Stimulated activated CD4-positive, alpha-beta T cell treated with anti-CD3 and anti-CD28 coated beads, TNF-alpha, amount 100 ng/mL, for 48 hours (primary cell): ENCODE measurements at regions not wholly inside any gene's neighbourhood (a gene's known extent, or its start where the extent isn't known, plus 50 kb on each side); places are given as distances from the start of the nearest gene placed in this dataset.

Source experiments
- DNase-seq, 3 donors: peaks; one replicate each; pipeline ENCODE4 v3.0.0-alpha.2; 2020; ENCODE audit warnings: low read depth in 3 of 3

- DNase-seq = no peak
Observed at GRCh38 chr11:92659793-92660192, 309.7 kb upstream of the MTNR1B start.

GRCh38 chr11:92662601-92663360, 306.7 kb upstream of the MTNR1B start:
- DNase-seq = no peak

- DNase-seq = no peak
Observed at GRCh38 chr11:92663539-92663938, 305.9 kb upstream of the MTNR1B start.

GRCh38 chr11:92667486-92668152, 301.8 kb upstream of the MTNR1B start:
- DNase-seq = no peak

- no peak for DNase-seq
Observed at GRCh38 chr11:92670308-92670890, 299.1 kb upstream of the MTNR1B start.

- no peak for DNase-seq
Observed at GRCh38 chr11:92671081-92671480, 298.4 kb upstream of the MTNR1B start.

- DNase-seq = no peak
Observed at GRCh38 chr11:92675303-92675702, 294.1 kb upstream of the MTNR1B start.

- DNase-seq = no peak
Observed at GRCh38 chr11:92675810-92676209, 293.6 kb upstream of the MTNR1B start.

GRCh38 chr11:92678008-92678611, 291.3 kb upstream of the MTNR1B start:
- DNase-seq = no peak

GRCh38 chr11:92681586-92681985, 287.9 kb upstream of the MTNR1B start:
- no peak for DNase-seq

- DNase-seq = no peak
Observed at GRCh38 chr11:92682136-92682535, 287.3 kb upstream of the MTNR1B start.

GRCh38 chr11:92682952-92683351, 286.5 kb upstream of the MTNR1B start:
- DNase-seq = no peak

GRCh38 chr11:92685049-92685448, 284.4 kb upstream of the MTNR1B start:
- DNase-seq = no peak

GRCh38 chr11:92687724-92688123, 281.7 kb upstream of the MTNR1B start:
- no peak for DNase-seq

- DNase-seq = no peak
Observed at GRCh38 chr11:92688416-92688815, 281.0 kb upstream of the MTNR1B start.

- DNase-seq = no peak
Observed at GRCh38 chr11:92692826-92693546, 276.5 kb upstream of the MTNR1B start.

- DNase-seq = no peak
Observed at GRCh38 chr11:92696076-92696475, 273.4 kb upstream of the MTNR1B start.

- DNase-seq = no peak
Observed at GRCh38 chr11:92697461-92698312, 271.8 kb upstream of the MTNR1B start.

- DNase-seq = no peak
Observed at GRCh38 chr11:92698742-92699141, 270.7 kb upstream of the MTNR1B start.

GRCh38 chr11:92702037-92702804, 267.2 kb upstream of the MTNR1B start:
- no peak for DNase-seq
